ENCODE measurements at regions not wholly inside any gene's neighbourhood (a gene's known extent, or its start where the extent isn't known, plus 50 kb on each side); places are given as distances from the start of the nearest gene placed in this dataset.

GRCh38 chr2:172279813-172280212, 147.6 kb upstream of the ITGA6 start:
- ChIA-PET POLR2A (no interaction called here), CTCF (no interaction called here)
- no peak for DNase-seq (ENCODE audit: extremely low spot score)
- no peak for TF ChIP-seq CTCF (IDR thresholded peaks at IDR 0.05; ENCODE audit: control extremely low read depth, extremely low read depth, low read depth, missing control alignments)

GRCh38 chr2:172280571-172281361, 146.6 kb upstream of the ITGA6 start:
- TF ChIP-seq CTCF (IDR thresholded peaks at IDR 0.05; ENCODE audit: control extremely low read depth, extremely low read depth, low read depth, missing control alignments): no peak
- no peak for DNase-seq (ENCODE audit: extremely low spot score)
- ChIA-PET CTCF (interaction anchor here (0.8 kb wide), 1 partner anchor 11 kb away, joined by 3 read pairs; no protein-coding TSS in a partner anchor), POLR2A (no interaction called here)

- CTCF ChIA-PET: interaction anchor here (0.8 to 1.2 kb wide), 2 partner anchors 12 to 15 kb away, joined by 3 read pairs; no protein-coding TSS in a partner anchor
- no peak for DNase-seq (ENCODE audit: extremely low spot score)
- no peak for TF ChIP-seq CTCF (IDR thresholded peaks at IDR 0.05; ENCODE audit: control extremely low read depth, extremely low read depth, low read depth, missing control alignments)
- POLR2A ChIA-PET: no interaction called here
Measured at GRCh38 chr2:172281648-172282570, 145.5 kb upstream of the ITGA6 start.

GRCh38 chr2:172282944-172283343, 144.4 kb upstream of the ITGA6 start:
- DNase-seq (ENCODE audit: extremely low spot score): no peak
- ChIA-PET POLR2A (no interaction called here), CTCF (interaction anchor here (1.2 kb wide), 1 partner anchor 14 kb away, joined by 3 read pairs; no protein-coding TSS in a partner anchor)
- TF ChIP-seq CTCF (IDR thresholded peaks at IDR 0.05; ENCODE audit: control extremely low read depth, extremely low read depth, low read depth, missing control alignments): no peak

- ChIA-PET CTCF (interaction anchor here (1.2 kb wide), 1 partner anchor 13 kb away, joined by 3 read pairs; no protein-coding TSS in a partner anchor), POLR2A (no interaction called here)
- DNase-seq (ENCODE audit: extremely low spot score): no peak
- no peak for TF ChIP-seq CTCF (IDR thresholded peaks at IDR 0.05; ENCODE audit: control extremely low read depth, extremely low read depth, low read depth, missing control alignments)
Measured at GRCh38 chr2:172283476-172283875, 143.9 kb upstream of the ITGA6 start.

GRCh38 chr2:172284209-172284608, 143.2 kb upstream of the ITGA6 start:
- ChIA-PET CTCF (no interaction called here), POLR2A (no interaction called here)
- no peak for DNase-seq (ENCODE audit: extremely low spot score)
- no peak for TF ChIP-seq CTCF (IDR thresholded peaks at IDR 0.05; ENCODE audit: control extremely low read depth, extremely low read depth, low read depth, missing control alignments)
